HEK293 (cell line): ENCODE measurements at regions not wholly inside any gene's neighbourhood (a gene's known extent, or its start where the extent isn't known, plus 50 kb on each side); places are given as distances from the start of the nearest gene placed in this dataset.

Experiments
- ZBTB1 ChIP-seq: fragments of 450-650 bp; formaldehyde crosslinking; IDR thresholded peaks from 2 replicates; pipeline ENCODE4 v1.5.1; 2016; ENCODE audit warnings: missing biosample characterization, missing genetic modification characterization
- TF ChIP-seq, protein P1 (sequence below): fragments of 450-650 bp; formaldehyde crosslinking; IDR thresholded peaks from 2 replicates; pipeline ENCODE4 v1.5.1; 2016; ENCODE audit warnings: missing biosample characterization, missing genetic modification characterization

DNA sequence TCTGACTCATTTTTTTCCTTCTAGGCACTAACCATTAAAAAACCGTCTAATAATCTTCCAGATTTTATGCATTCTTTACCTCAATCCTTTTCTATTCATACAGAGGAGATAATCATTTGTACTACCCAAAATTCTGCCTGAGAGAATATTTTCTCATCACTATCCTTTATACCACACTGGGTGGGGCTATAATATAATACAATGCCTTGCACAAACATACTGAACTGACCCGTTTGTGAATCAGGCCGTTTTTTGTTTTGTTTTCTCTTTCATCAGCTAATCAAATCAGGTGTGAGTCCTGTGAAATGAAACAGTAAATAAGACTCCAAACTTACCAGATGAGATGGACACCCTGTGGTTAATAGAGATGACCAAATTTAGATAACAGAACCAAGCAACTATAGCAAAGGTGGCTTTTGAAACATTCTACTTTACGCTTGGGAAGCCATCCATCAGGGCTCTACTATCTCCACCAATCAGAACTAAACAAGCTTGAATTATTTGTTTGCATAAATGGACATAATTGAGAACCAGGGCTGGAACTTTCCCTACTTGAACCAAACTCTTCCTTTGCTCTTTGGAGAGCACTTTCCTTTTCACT, 573.0 kb downstream of the GABRG1 start:
- no peak for TF ChIP-seq ZBTB1 (tag by site-specific recombination)
- TF ChIP-seq, protein P1, sequence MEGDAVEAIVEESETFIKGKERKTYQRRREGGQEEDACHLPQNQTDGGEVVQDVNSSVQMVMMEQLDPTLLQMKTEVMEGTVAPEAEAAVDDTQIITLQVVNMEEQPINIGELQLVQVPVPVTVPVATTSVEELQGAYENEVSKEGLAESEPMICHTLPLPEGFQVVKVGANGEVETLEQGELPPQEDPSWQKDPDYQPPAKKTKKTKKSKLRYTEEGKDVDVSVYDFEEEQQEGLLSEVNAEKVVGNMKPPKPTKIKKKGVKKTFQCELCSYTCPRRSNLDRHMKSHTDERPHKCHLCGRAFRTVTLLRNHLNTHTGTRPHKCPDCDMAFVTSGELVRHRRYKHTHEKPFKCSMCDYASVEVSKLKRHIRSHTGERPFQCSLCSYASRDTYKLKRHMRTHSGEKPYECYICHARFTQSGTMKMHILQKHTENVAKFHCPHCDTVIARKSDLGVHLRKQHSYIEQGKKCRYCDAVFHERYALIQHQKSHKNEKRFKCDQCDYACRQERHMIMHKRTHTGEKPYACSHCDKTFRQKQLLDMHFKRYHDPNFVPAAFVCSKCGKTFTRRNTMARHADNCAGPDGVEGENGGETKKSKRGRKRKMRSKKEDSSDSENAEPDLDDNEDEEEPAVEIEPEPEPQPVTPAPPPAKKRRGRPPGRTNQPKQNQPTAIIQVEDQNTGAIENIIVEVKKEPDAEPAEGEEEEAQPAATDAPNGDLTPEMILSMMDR, result no peak
